Calu3 (cell line): ENCODE measurements at regions not wholly inside any gene's neighbourhood (a gene's known extent, or its start where the extent isn't known, plus 50 kb on each side); places are given as distances from the start of the nearest gene placed in this dataset.

Experiments
- BruUV-seq: library from RNA; stranded (reverse); fragments of 400-500 nt; replicated peaks from 2 replicates; lab custom pipeline; 2021; lab: Mats Ljungman, UMichigan
- CTCF ChIA-PET: fragments of 300-600 bp; sonication (Branson Sonifier 250); formaldehyde crosslinking; loops from one replicate; lab custom pipeline; 2022; ENCODE audit warnings: antibody characterized with exemption; lab: Charles Lee
- DNase-seq: peaks from one replicate; pipeline ENCODE4 v3.0.0; 2022
- H3K27ac Mint-ChIP-seq: one replicate; pipeline ENCODE4 v1.8.0; 2022; ENCODE audit warnings: mixed read lengths; ENCODE audit not compliant: unreplicated experiment
- H3K27me3 Mint-ChIP-seq: one replicate; pipeline ENCODE4 v1.8.0; 2022; ENCODE audit warnings: mixed read lengths; ENCODE audit not compliant: unreplicated experiment
- H3K36me3 Mint-ChIP-seq: one replicate; pipeline ENCODE4 v1.8.0; 2022; ENCODE audit warnings: mild to moderate bottlenecking, moderate library complexity, mixed read lengths; ENCODE audit not compliant: insufficient read depth, unreplicated experiment
- H3K4me1 Mint-ChIP-seq: one replicate; pipeline ENCODE4 v1.8.0; 2022; ENCODE audit warnings: mild to moderate bottlenecking, low read depth, mixed read lengths; ENCODE audit not compliant: unreplicated experiment
- H3K4me3 Mint-ChIP-seq: one replicate; pipeline ENCODE4 v1.8.0; 2022; ENCODE audit warnings: mild to moderate bottlenecking, low read depth, moderate library complexity, mixed read lengths; ENCODE audit not compliant: unreplicated experiment
- H3K9me3 Mint-ChIP-seq: one replicate; pipeline ENCODE4 v1.8.0; 2022; ENCODE audit warnings: low read depth, mixed read lengths; ENCODE audit not compliant: unreplicated experiment
- CTCF ChIP-seq: fragments of 200-600 bp; IDR thresholded peaks from one replicate; pipeline ENCODE4 v1.8.0; 2022; ENCODE audit warnings: antibody characterized with exemption; ENCODE audit not compliant: unreplicated experiment
- intact Hi-C: fragments of 100-400 bp; cut with micrococcal nuclease; formaldehyde crosslinking; loops from one replicate; pipeline ENCODE4 v1.10.0; 2022; ENCODE audit not compliant: unreplicated experiment

- TF ChIP-seq CTCF: no peak
- intact Hi-C loops: no loop called here
- H3K27ac Mint-ChIP-seq: no peak overlapping the region
- H3K4me3 Mint-ChIP-seq: no peak overlapping the region
- CTCF ChIA-PET: no interaction called here
- peaks cover 9% of the 10 kb centered on the region for H3K36me3 Mint-ChIP-seq
- no peak for DNase-seq
- no TSS peak for BruUV-seq
- H3K27me3 Mint-ChIP-seq: no peaks in the 10 kb centered on the region
- H3K9me3 Mint-ChIP-seq: no peaks in the 10 kb centered on the region
- peaks cover 6% of the 10 kb centered on the region for H3K4me1 Mint-ChIP-seq
Observed at GRCh38 chr15:100768501-100768931, 111.1 kb upstream of the ALDH1A3 start.

GRCh38 chr15:100769043-100769974 is 110.3 kb upstream of the ALDH1A3 start:
- CTCF ChIA-PET: no interaction called here
- no peak for TF ChIP-seq CTCF
- no TSS peak for BruUV-seq
- Mint-ChIP-seq H3K4me3 (no peak overlapping the region), H3K4me1 (peaks cover 6% of the 10 kb centered on the region), H3K36me3 (peaks cover 9% of the 10 kb centered on the region), H3K27ac (no peak overlapping the region), H3K27me3 (no peaks in the 10 kb centered on the region), H3K9me3 (no peaks in the 10 kb centered on the region)
- intact Hi-C loops: no loop called here
- DNase-seq: no peak

- Mint-ChIP-seq H3K36me3 (peaks cover 9% of the 10 kb centered on the region), H3K27me3 (no peaks in the 10 kb centered on the region), H3K4me3 (no peak overlapping the region), H3K4me1 (peaks cover 6% of the 10 kb centered on the region), H3K9me3 (no peaks in the 10 kb centered on the region), H3K27ac (no peak overlapping the region)
- no TSS peak for BruUV-seq
- CTCF ChIA-PET: no interaction called here
- intact Hi-C loops: no loop called here
- TF ChIP-seq CTCF: no peak
- no peak for DNase-seq
Observed at GRCh38 chr15:100769975-100770340, 109.7 kb upstream of the ALDH1A3 start.

- intact Hi-C loops: no loop called here
- no peak overlapping the region for H3K27ac Mint-ChIP-seq
- peaks cover 6% of the 10 kb centered on the region for H3K4me1 Mint-ChIP-seq
- DNase-seq: no peak
- H3K4me3 Mint-ChIP-seq: no peak overlapping the region
- no peak for TF ChIP-seq CTCF
- peaks cover 9% of the 10 kb centered on the region for H3K36me3 Mint-ChIP-seq
- BruUV-seq: no TSS peak
- H3K9me3 Mint-ChIP-seq: no peaks in the 10 kb centered on the region
- no peaks in the 10 kb centered on the region for H3K27me3 Mint-ChIP-seq
- CTCF ChIA-PET: interaction anchor here (1.1 kb wide), 1 partner anchor 11 kb away, joined by 3 read pairs; no protein-coding TSS in a partner anchor
Observed at GRCh38 chr15:100770661-100771584, 108.7 kb upstream of the ALDH1A3 start.
